GM12891 (cell line): ENCODE measurements at regions not wholly inside any gene's neighbourhood (a gene's known extent, or its start where the extent isn't known, plus 50 kb on each side); places are given as distances from the start of the nearest gene placed in this dataset.

Experiments
- PAX5 ChIP-seq: IDR thresholded peaks from 2 replicates; pipeline ENCODE4 v1.6.1; 2011; ENCODE audit warnings: low read length, moderate library complexity, mild to moderate bottlenecking; ENCODE audit not compliant: insufficient read depth, severe bottlenecking
- POLR2A ChIP-seq: IDR thresholded peaks from 2 replicates; pipeline ENCODE4 v1.6.1; 2011; ENCODE audit warnings: low read depth, low read length, control low read depth
- POLR2AphosphoS5 ChIP-seq: IDR thresholded peaks from 2 replicates; pipeline ENCODE4 v1.6.1; 2011; ENCODE audit warnings: low read depth, low read length, control low read depth
- SPI1 ChIP-seq: IDR thresholded peaks from 2 replicates; pipeline ENCODE4 v1.6.1; 2011; ENCODE audit warnings: low read depth, low read length, control low read depth
- TAF1 ChIP-seq: IDR thresholded peaks from 2 replicates; pipeline ENCODE4 v1.6.1; 2011; ENCODE audit warnings: low read depth, low read length, control low read depth

DNA sequence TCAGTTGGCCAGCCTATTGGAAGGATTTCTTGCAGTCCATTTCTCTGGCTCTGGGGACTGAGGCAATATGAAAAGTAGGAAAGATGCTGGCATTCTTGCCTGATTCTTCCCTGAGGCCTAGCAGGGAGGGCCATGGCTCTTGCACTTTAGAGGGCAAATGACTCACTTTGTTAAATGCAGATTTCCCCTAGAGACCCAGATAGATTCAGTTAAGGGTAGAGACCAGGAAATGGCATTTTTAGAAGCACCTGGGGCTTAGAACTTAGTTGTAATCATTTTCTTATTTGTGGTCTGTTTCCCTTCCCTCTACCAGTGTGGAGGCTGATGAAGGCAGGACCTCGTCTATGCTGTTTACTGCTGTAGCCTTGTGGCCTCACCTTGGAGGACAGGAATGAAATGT, 112.8 kb upstream of the NR3C1 start:
- no peak for TF ChIP-seq POLR2AphosphoS5
- TF ChIP-seq POLR2A: no peak
- no peak for TF ChIP-seq TAF1
- no peak for TF ChIP-seq PAX5
- no peak for TF ChIP-seq SPI1
